Pancreas (tissue), 10 donors: ENCODE measurements at regions not wholly inside any gene's neighbourhood (a gene's known extent, or its start where the extent isn't known, plus 50 kb on each side); places are given as distances from the start of the nearest gene placed in this dataset.
"Not testable (repeated sequence)": the region's sequence is repeated elsewhere in the genome, so short reads cannot be mapped to it uniquely, and the experiment has no call there.

Experiments used
- ATAC-seq, 4 donors: fragments of 200-7000 bp; cut with Tn5 transposase; one replicate each; pipeline versions ENCODE4 v1.8.0 to v1.9.1; 2020; ENCODE audit warnings: mild to moderate bottlenecking in 4 of 4, moderate library complexity in 4 of 4
- DNase-seq, 6 donors: peaks; one replicate each; pipeline ENCODE4 v3.0.0-alpha.2; 2020
- FAIRE-seq: peaks from 2 replicates; lab custom pipeline; 2012; peaks lifted over from hg19 to GRCh38; lab: Jason Lieb, UNC
- H3K27ac ChIP-seq, 4 donors: fragments of 200-600 bp; sonication (generic); 1 replicate in 3 of 4; 2 replicates in 1 of 4; pipeline versions ENCODE4 v1.5.0 to v1.8.0; 2020
- H3K27me3 ChIP-seq, 4 donors: fragments of 200-600 bp; one replicate each; pipeline ENCODE4 v1.8.0; 2021
- H3K36me3 ChIP-seq, 3 donors: fragments of 200-600 bp; sonication (generic) in 1 of 3; one replicate each; pipeline versions ENCODE4 v1.5.0 to v1.8.0; 2020 to 2021
- H3K4me1 ChIP-seq, 3 donors: fragments of 200-600 bp; one replicate each; pipeline ENCODE4 v1.8.0; 2021
- H3K4me3 ChIP-seq, 4 donors: fragments of 200-600 bp; sonication (generic) in 2 of 4; one replicate each; pipeline versions ENCODE4 v1.5.0 to v1.8.0; 2020 to 2021
- H3K9me3 ChIP-seq, 4 donors: fragments of 200-600 bp; one replicate each; pipeline ENCODE4 v1.8.0; 2021
- WGBS, 2 donors: extraction: QIAGEN DNeasy Blood & Tissue Kit; methylation state at CpG; one replicate each; pipeline ENCODE4 v1.1.7; 2013; 5-methylcytosine and 5-hydroxymethylcytosine counted together
- intact Hi-C, 3 donors: fragments of 100-400 bp; cut with DNase I; formaldehyde crosslinking; loops; one replicate each; pipeline versions ENCODE4 v1.11.1 to v1.14.2; 2022
- TF ChIP-seq, protein P1 (sequence below), 4 donors: fragments of 200-600 bp; sonication (generic) in 3 of 4; IDR thresholded peaks; one replicate each; pipeline versions ENCODE4 v1.5.0 to v1.8.0; 2021; ENCODE audit warnings: antibody characterized with exemption in 4 of 4
- donor health status: healthy with polysubstance abuse.
- donor health status: DM: no; HTN: no; CAD: no; lungs with moderate emphysema.
- donor health status: DM: no; HTN: no; CAD: no.
- donor health status: control.
- donor health status: control.
- donor health status: Bipolar disorder and iron deficiency.
- donor health status: DM: yes; HTN: yes; CAD: no.
- donor health status: DM: no; HTN: no; CAD: no.
- donor health status: DM: no; HTN: no; CAD: no.
- donor health status: DM: yes; HTN: yes; CAD: no.

- intact Hi-C loops = no loop called here
- 30 to 37% methylated on average over 4 of the region's 4 CpGs for WGBS, 2 donors
- H3K4me3 ChIP-seq = no peak overlapping the region
- H3K27ac ChIP-seq = no peak overlapping the region
- no peaks in the 10 kb centered on the region for H3K9me3 ChIP-seq
- TF ChIP-seq, protein P1, sequence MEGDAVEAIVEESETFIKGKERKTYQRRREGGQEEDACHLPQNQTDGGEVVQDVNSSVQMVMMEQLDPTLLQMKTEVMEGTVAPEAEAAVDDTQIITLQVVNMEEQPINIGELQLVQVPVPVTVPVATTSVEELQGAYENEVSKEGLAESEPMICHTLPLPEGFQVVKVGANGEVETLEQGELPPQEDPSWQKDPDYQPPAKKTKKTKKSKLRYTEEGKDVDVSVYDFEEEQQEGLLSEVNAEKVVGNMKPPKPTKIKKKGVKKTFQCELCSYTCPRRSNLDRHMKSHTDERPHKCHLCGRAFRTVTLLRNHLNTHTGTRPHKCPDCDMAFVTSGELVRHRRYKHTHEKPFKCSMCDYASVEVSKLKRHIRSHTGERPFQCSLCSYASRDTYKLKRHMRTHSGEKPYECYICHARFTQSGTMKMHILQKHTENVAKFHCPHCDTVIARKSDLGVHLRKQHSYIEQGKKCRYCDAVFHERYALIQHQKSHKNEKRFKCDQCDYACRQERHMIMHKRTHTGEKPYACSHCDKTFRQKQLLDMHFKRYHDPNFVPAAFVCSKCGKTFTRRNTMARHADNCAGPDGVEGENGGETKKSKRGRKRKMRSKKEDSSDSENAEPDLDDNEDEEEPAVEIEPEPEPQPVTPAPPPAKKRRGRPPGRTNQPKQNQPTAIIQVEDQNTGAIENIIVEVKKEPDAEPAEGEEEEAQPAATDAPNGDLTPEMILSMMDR (IDR thresholded peaks at IDR 0.05) = peak; percentile 29 to 55 (median 53)
- H3K36me3 ChIP-seq = no peaks in the 10 kb centered on the region
- no peaks in the 10 kb centered on the region for H3K4me1 ChIP-seq
- H3K27me3 ChIP-seq = no peaks in the 10 kb centered on the region
- ATAC-seq (peak; percentile 56 to 91 (median 84)), FAIRE-seq (no peak), DNase-seq (peak in 4 of 6 donors; percentile 13 to 72 (median 55))
Observed at GRCh38 chr6:4210629-4211419, 75.4 kb upstream of the ECI2 start.

- intact Hi-C loops = no loop called here
Observed at GRCh38 chr6:4209196-4209595, 73.8 kb upstream of the ECI2 start.

GRCh38 chr6:4208158-4208557, 72.8 kb upstream of the ECI2 start:
- Histone ChIP-seq H3K9me3 (no peaks in the 10 kb centered on the region), H3K4me3 (no peak overlapping the region), H3K4me1 (no peaks in the 10 kb centered on the region), H3K27me3 (no peaks in the 10 kb centered on the region), H3K36me3 (no peaks in the 10 kb centered on the region), H3K27ac (no peak overlapping the region)
- intact Hi-C loops = no loop called here
- DNase-seq (no peak), ATAC-seq (no peak), FAIRE-seq (no peak)
- TF ChIP-seq, protein P1 (IDR thresholded peaks at IDR 0.05) = no peak
- WGBS, 2 donors = 82 to 83% methylated on average over 2 of the region's 2 CpGs

More at GRCh38 chr6:4209196-4209595, 73.8 kb upstream of the ECI2 start:
- H3K27me3 ChIP-seq = no peaks in the 10 kb centered on the region
- H3K9me3 ChIP-seq = no peaks in the 10 kb centered on the region
- ATAC-seq (no peak), FAIRE-seq (no peak), DNase-seq (no peak)
- 70 to 76% methylated on average over 2 of the region's 2 CpGs for WGBS, 2 donors
- no peak overlapping the region for H3K27ac ChIP-seq
- no peak overlapping the region for H3K4me3 ChIP-seq
- TF ChIP-seq, protein P1 (IDR thresholded peaks at IDR 0.05) = no peak
- no peaks in the 10 kb centered on the region for H3K4me1 ChIP-seq
- no peaks in the 10 kb centered on the region for H3K36me3 ChIP-seq

DNA sequence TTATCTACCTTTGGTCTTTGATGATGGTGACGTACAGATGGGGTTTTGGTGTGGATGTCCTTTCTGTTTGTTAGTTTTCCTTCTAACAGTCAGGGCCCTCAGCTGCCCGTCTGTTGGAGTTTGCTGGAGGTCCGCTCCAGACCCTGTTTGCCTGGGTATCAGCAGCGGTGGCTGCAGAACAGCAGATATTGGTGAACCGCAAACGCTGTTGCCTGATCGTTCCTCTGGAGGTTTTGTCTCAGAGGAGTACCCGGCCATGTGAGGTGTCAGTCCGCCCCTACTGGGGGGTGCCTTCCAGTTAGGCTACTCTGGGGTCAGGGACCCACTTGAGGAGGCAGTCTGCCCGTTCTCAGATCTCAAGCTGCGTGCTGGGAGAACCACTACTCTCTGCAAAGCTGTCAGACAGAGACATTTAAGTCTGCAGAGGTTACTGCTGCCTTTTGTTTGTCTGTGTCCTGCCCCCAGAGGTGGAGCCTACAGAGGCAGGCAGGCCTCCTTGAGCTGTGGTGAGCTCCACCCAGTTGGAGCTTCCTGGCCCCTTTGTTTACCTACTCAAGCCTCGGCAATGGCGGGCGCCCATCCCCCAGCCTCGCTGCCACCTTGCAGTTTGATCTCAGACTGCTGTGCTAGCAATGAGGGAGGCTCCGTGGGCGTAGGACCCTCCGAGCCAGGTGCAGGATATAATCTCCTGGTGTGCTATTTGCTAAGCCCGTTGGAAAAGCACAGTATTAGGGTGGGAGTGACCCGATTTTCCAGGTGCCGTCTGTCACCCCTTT, 68.5 kb upstream of the ECI2 start:
- H3K4me1 ChIP-seq, ATAC-seq, FAIRE-seq, H3K9me3 ChIP-seq, DNase-seq, H3K27me3 ChIP-seq, intact Hi-C loops, H3K27ac ChIP-seq, H3K4me3 ChIP-seq, H3K36me3 ChIP-seq: not testable (repeated sequence)
- WGBS, 2 donors = 91 to 93% methylated on average over 21 of the region's 21 CpGs

GRCh38 chr6:4192627-4193026, 57.3 kb upstream of the ECI2 start:
- intact Hi-C loops = no loop called here
- no peak overlapping the region for H3K27ac ChIP-seq
- H3K4me1 ChIP-seq = no peaks in the 10 kb centered on the region
- no peak for FAIRE-seq
- no peaks in the 10 kb centered on the region for H3K27me3 ChIP-seq
- no peaks in the 10 kb centered on the region for H3K36me3 ChIP-seq
- 61 to 99% methylated on average over 3 of the region's 3 CpGs for WGBS, 2 donors
- DNase-seq = no peak
- H3K9me3 ChIP-seq = no peaks in the 10 kb centered on the region
- TF ChIP-seq, protein P1 (IDR thresholded peaks at IDR 0.05) = no peak
- H3K4me3 ChIP-seq = no peak overlapping the region
- no peak for ATAC-seq
